Keratinocyte (primary cell): ENCODE measurements at regions not wholly inside any gene's neighbourhood (a gene's known extent, or its start where the extent isn't known, plus 50 kb on each side); places are given as distances from the start of the nearest gene placed in this dataset.

ENCODE experiments used
- EZH2 ChIP-seq: IDR thresholded peaks from one replicate; pipeline ENCODE4 v1.6.1; 2012; ENCODE audit warnings: inconsistent platforms, mild to moderate bottlenecking, low read length, moderate library complexity
- TF ChIP-seq, protein P1 (sequence below), 3 experiments: IDR thresholded peaks in 1 of 3; conservative IDR thresholded peaks in 1 of 3; optimal IDR thresholded peaks in 1 of 3; 2 replicates in 2 of 3; 3 replicates in 1 of 3; pipeline versions ENCODE3 to v1.5.1; 2011; ENCODE audit warnings: low read length in 3 of 3, mild to moderate bottlenecking in 3 of 3, moderate library complexity in 2 of 3, control low read depth in 1 of 3, inconsistent platforms in 1 of 3; ENCODE audit not compliant: insufficient read depth in 2 of 3; ENCODE audit errors: extremely low read depth in 1 of 3

DNA sequence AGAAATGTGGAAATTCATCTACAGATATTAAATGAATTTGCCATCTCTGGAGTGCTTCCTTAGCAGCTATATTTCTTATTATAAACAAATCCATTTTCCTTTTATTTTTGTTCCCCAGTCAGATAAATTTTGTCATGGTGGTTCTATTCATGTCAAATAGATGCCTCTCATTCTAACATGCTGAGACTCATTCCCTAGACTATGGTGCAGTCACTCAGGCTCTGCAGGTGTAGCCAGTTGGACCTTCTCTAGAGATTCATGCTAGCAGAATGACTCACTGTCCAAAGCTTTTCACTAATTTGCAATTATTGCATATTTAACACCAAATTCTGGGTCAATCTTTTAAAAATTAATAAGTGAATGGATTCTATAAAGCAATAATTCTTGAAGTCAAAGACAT, 1392.7 kb downstream of the PCDH7 start:
- TF ChIP-seq EZH2, result no peak
- TF ChIP-seq, protein P1, sequence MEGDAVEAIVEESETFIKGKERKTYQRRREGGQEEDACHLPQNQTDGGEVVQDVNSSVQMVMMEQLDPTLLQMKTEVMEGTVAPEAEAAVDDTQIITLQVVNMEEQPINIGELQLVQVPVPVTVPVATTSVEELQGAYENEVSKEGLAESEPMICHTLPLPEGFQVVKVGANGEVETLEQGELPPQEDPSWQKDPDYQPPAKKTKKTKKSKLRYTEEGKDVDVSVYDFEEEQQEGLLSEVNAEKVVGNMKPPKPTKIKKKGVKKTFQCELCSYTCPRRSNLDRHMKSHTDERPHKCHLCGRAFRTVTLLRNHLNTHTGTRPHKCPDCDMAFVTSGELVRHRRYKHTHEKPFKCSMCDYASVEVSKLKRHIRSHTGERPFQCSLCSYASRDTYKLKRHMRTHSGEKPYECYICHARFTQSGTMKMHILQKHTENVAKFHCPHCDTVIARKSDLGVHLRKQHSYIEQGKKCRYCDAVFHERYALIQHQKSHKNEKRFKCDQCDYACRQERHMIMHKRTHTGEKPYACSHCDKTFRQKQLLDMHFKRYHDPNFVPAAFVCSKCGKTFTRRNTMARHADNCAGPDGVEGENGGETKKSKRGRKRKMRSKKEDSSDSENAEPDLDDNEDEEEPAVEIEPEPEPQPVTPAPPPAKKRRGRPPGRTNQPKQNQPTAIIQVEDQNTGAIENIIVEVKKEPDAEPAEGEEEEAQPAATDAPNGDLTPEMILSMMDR (optimal IDR thresholded peaks at IDR 0.05 in 1 of 3, IDR thresholded peaks at IDR 0.05 in 1 of 3, conservative IDR thresholded peaks at IDR 0.05 in 1 of 3; ENCODE audit: extremely low read depth in 1 of 3, insufficient read depth in 2 of 3, low read length in 3 of 3), result no peak
